ENCODE measurements at regions not wholly inside any gene's neighbourhood (a gene's known extent, or its start where the extent isn't known, plus 50 kb on each side); places are given as distances from the start of the nearest gene placed in this dataset.
"Not testable (repeated sequence)": the region's sequence is repeated elsewhere in the genome, so short reads cannot be mapped to it uniquely, and the experiment has no call there.

DNA sequence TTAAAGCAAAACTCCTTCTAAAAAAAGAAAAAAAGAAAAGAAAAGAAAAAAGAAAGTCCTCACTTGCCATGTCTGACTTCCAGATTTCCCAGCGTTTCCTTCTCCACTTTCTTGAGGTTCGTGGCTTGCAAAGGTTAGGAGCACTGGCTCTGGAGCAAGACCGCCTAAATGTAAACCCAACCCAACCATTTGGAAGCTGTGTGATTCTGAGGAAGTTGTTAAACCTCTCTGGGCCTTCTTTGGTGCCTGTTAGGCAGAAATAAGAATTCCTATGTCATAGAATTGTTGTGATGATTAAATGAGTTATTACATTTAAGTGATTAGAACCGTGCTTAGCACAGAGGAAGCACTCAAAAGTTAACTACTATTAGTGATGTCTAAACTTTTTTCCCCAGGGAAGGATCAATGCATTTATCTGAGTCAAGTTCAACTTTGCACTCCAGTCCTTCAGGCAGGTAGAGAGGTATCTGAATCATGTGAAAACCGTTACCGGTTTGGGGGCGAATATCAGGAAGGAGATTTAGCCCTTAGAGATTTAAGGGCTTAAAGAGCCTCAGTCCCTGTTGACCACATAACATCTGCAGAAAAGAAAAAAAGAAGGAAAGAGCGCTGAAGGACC, 78.3 kb upstream of the HES1 start:
- ChIA-PET POLR2A (no interaction called here), CTCF (interaction anchor here (2.0 kb wide), 1 partner anchor 13 kb away, joined by 4 read pairs; no protein-coding TSS in a partner anchor)
- Mint-ChIP-seq H3K9me3 (no peaks in the 10 kb centered on the region), H3K4me1 (peaks cover 4 to 6% (median 5%) of the 10 kb centered on the region in 3 donors), H3K36me3 (no peaks in the 10 kb centered on the region), H3K27me3 (peaks cover 24 to 30% of the 10 kb centered on the region in 2 donors), H3K27ac (peak overlapping the region in 1 of 8 donors; percentile 15), H3K4me3 (peak overlapping the region in 3 of 7 donors; percentile 29 to 40 (median 38))
- DNase-seq: no peak
- H3K4me3 ChIP-seq (ENCODE audit: low read length): no peak overlapping the region
- H3K9me3 ChIP-seq (ENCODE audit: low read length): no peaks in the 10 kb centered on the region
- no peaks in the 10 kb centered on the region for H3K4me1 ChIP-seq (ENCODE audit: insufficient read depth, low read length)
- no peaks in the 10 kb centered on the region for H3K36me3 ChIP-seq (ENCODE audit: insufficient read depth, low read length)
- H3K27ac ChIP-seq (ENCODE audit: low read depth, low read length): no peak overlapping the region
- no peaks in the 10 kb centered on the region for H3K27me3 ChIP-seq (ENCODE audit: insufficient read depth, low read length, poor library complexity, severe bottlenecking)

GRCh38 chr3:194058189-194058571, 77.8 kb upstream of the HES1 start:
- ChIA-PET CTCF (no interaction called here), POLR2A (no interaction called here)
- H3K4me1 Mint-ChIP-seq: peaks cover 4 to 6% (median 5%) of the 10 kb centered on the region in 3 donors
- H3K27ac ChIP-seq (ENCODE audit: low read depth, low read length): no peak overlapping the region
- no peaks in the 10 kb centered on the region for H3K36me3 Mint-ChIP-seq
- no peaks in the 10 kb centered on the region for H3K4me1 ChIP-seq (ENCODE audit: insufficient read depth, low read length)
- peak overlapping the region in 1 of 8 donors; percentile 70 for H3K27ac Mint-ChIP-seq
- no peaks in the 10 kb centered on the region for H3K36me3 ChIP-seq (ENCODE audit: insufficient read depth, low read length)
- no peaks in the 10 kb centered on the region for H3K27me3 ChIP-seq (ENCODE audit: insufficient read depth, low read length, poor library complexity, severe bottlenecking)
- H3K4me3 ChIP-seq (ENCODE audit: low read length): no peak overlapping the region
- no peaks in the 10 kb centered on the region for H3K9me3 ChIP-seq (ENCODE audit: low read length)
- peaks cover 20 to 26% of the 10 kb centered on the region in 2 donors for H3K27me3 Mint-ChIP-seq
- peak overlapping the region in 3 of 7 donors; percentile 29 to 40 (median 38) for H3K4me3 Mint-ChIP-seq
- peak in 1 of 5 donors; percentile 4 for DNase-seq
- H3K9me3 Mint-ChIP-seq: no peaks in the 10 kb centered on the region

- H3K27me3 Mint-ChIP-seq: peaks cover 17 to 24% of the 10 kb centered on the region in 2 donors
- ChIA-PET POLR2A (no interaction called here), CTCF (no interaction called here)
- no peak overlapping the region for H3K27ac Mint-ChIP-seq
- H3K4me1 ChIP-seq (ENCODE audit: insufficient read depth, low read length): no peaks in the 10 kb centered on the region
- no peaks in the 10 kb centered on the region for H3K27me3 ChIP-seq (ENCODE audit: insufficient read depth, low read length, poor library complexity, severe bottlenecking)
- no peak overlapping the region for H3K4me3 Mint-ChIP-seq
- no peaks in the 10 kb centered on the region for H3K36me3 Mint-ChIP-seq
- H3K27ac ChIP-seq (ENCODE audit: low read depth, low read length): no peak overlapping the region
- H3K9me3 Mint-ChIP-seq: no peaks in the 10 kb centered on the region
- no peak for DNase-seq
- H3K4me1 Mint-ChIP-seq: peaks cover 4 to 6% (median 5%) of the 10 kb centered on the region in 3 donors
- no peak overlapping the region for H3K4me3 ChIP-seq (ENCODE audit: low read length)
- no peaks in the 10 kb centered on the region for H3K9me3 ChIP-seq (ENCODE audit: low read length)
- H3K36me3 ChIP-seq (ENCODE audit: insufficient read depth, low read length): no peaks in the 10 kb centered on the region
Measured at GRCh38 chr3:194058753-194059152, 77.2 kb upstream of the HES1 start.

DNA sequence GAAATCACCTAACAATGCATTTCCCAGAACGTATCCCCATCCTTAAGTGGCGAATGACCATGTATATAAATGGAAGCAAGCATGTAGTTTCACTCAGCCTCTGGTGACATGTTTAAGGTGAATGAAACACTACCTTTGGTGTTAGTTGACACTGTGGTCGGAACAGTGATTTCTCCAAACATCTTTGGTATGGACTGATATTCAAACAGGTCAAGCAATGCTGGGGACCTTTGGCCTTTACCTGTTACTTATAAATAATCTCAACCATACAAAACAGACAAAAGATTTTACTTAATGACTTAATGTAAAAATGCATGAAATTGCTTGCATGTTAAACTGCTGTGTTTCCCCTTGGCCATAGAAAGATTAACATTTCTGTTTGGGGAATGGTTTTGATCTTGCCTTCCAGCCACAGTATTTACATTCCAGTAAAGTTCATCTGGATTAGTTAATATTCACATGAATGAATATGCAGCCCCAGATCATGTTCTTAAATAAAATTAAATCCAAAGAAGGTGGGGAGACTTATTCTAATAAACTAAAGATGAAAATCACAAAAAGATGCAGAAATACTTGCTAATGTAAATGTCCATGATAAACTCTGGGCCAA, 74.4 kb upstream of the HES1 start:
- Mint-ChIP-seq H3K9me3 (no peaks in the 10 kb centered on the region), H3K4me1 (peaks cover 4 to 6% (median 5%) of the 10 kb centered on the region in 3 donors), H3K27ac (no peak overlapping the region), H3K4me3 (no peak overlapping the region), H3K36me3 (no peaks in the 10 kb centered on the region), H3K27me3 (peaks cover 10 to 30% of the 10 kb centered on the region in 2 donors)
- no peaks in the 10 kb centered on the region for H3K9me3 ChIP-seq (ENCODE audit: low read length)
- ChIA-PET POLR2A (no interaction called here), CTCF (no interaction called here)
- H3K4me3 ChIP-seq (ENCODE audit: low read length): no peak overlapping the region
- no peaks in the 10 kb centered on the region for H3K27me3 ChIP-seq (ENCODE audit: insufficient read depth, low read length, poor library complexity, severe bottlenecking)
- H3K36me3 ChIP-seq (ENCODE audit: insufficient read depth, low read length): no peaks in the 10 kb centered on the region
- DNase-seq: no peak
- H3K27ac ChIP-seq (ENCODE audit: low read depth, low read length): no peak overlapping the region
- H3K4me1 ChIP-seq (ENCODE audit: insufficient read depth, low read length): no peaks in the 10 kb centered on the region

GRCh38 chr3:194062830-194063229, 73.1 kb upstream of the HES1 start:
- H3K27me3 ChIP-seq (ENCODE audit: insufficient read depth, low read length, poor library complexity, severe bottlenecking): no peaks in the 10 kb centered on the region
- no peak for DNase-seq
- Mint-ChIP-seq H3K4me1 (peaks cover 2 to 3% (median 2%) of the 10 kb centered on the region in 3 donors), H3K9me3 (peaks cover 0 to 8% (median 5%) of the 10 kb centered on the region in 5 donors), H3K4me3 (no peak overlapping the region), H3K27ac (no peak overlapping the region), H3K36me3 (no peaks in the 10 kb centered on the region), H3K27me3 (peaks cover 5 to 27% of the 10 kb centered on the region in 2 donors)
- no peaks in the 10 kb centered on the region for H3K9me3 ChIP-seq (ENCODE audit: low read length)
- no peaks in the 10 kb centered on the region for H3K4me1 ChIP-seq (ENCODE audit: insufficient read depth, low read length)
- no peak overlapping the region for H3K4me3 ChIP-seq (ENCODE audit: low read length)
- ChIA-PET POLR2A (no interaction called here), CTCF (no interaction called here)
- no peak overlapping the region for H3K27ac ChIP-seq (ENCODE audit: low read depth, low read length)
- no peaks in the 10 kb centered on the region for H3K36me3 ChIP-seq (ENCODE audit: insufficient read depth, low read length)

DNA sequence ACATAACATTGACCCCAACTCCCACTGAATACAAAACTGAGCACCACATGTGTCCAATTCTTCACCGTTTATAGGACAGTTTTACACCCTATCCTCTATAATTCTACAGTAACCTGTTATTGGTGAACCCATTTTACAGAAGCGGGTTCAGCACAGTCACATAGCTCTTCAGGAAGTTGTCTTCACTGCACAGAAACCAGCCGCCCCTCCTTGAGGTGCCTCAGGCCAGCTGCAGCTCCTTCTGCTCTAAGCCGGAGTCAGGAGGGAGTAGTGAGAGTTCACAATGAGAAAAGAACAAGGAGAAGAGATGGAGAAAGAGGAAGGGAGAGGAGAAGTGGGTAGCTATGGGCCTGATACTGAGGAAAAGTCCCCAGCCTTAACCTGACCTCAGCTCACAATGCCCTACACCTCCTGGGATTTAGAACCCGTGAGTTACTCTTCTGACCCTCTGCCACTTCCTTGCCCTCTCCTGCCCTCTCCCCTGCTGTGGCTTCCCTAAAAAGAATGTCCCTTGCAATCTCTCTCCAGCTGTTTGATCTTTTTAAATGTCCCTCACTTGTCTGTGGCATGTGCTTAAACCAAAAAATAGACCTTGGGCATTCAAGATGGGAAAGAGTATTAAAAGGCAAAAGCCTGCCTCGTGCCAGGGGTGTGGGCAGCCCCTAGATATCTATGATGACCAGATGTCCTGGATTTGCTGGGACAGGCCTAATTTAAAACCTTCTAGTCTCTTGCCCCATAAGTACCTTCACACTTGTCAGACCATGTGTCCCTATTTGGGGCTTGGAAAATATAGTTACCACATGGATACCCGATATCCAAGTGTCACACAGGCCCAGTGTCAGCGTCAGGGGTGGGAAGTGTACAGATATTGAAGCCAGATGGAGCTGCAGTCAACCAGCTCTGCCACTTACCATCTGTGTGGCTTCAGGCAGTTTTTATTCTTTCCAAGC, 71.3 kb upstream of the HES1 start:
- Histone ChIP-seq H3K27me3 (ENCODE audit: insufficient read depth, low read length, poor library complexity, severe bottlenecking) (no peaks in the 10 kb centered on the region), H3K36me3 (ENCODE audit: insufficient read depth, low read length) (no peaks in the 10 kb centered on the region), H3K27ac (ENCODE audit: low read depth, low read length) (no peak overlapping the region), H3K4me1 (ENCODE audit: insufficient read depth, low read length) (peaks cover under 1% of the 10 kb centered on the region), H3K9me3 (ENCODE audit: low read length) (no peaks in the 10 kb centered on the region), H3K4me3 (ENCODE audit: low read length) (no peak overlapping the region)
- Mint-ChIP-seq H3K27ac (no peak overlapping the region), H3K27me3 (peaks cover 13 to 31% of the 10 kb centered on the region in 2 donors), H3K9me3 (peaks cover 0 to 16% (median 7%) of the 10 kb centered on the region in 5 donors), H3K4me3 (no peak overlapping the region), H3K4me1 (peaks cover 0 to under 1% (median 0%) of the 10 kb centered on the region in 3 donors), H3K36me3 (no peaks in the 10 kb centered on the region)
- no peak for DNase-seq
- ChIA-PET CTCF (no interaction called here), POLR2A (no interaction called here)

DNA sequence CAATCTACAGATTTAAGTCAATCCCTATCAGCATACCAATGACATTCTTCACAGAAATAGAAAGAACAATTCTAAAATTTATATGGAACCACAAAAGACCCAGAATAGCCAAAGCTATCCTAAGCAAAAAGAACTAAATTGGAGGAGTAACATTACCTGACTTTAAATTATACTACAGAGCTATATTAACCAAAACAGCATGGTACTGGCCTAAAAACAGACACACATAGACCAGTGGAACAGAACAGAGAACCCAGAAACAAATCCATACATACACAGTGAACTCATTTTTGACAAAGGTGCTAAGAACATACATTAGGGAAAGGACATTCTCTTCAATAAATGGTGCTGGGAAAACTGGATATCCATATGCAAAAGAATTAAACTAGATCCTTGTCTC, 68.6 kb upstream of the HES1 start:
- H3K27me3 ChIP-seq (ENCODE audit: insufficient read depth, low read length, poor library complexity, severe bottlenecking); H3K4me3 Mint-ChIP-seq; POLR2A ChIA-PET; H3K36me3 Mint-ChIP-seq; H3K27ac Mint-ChIP-seq; H3K36me3 ChIP-seq (ENCODE audit: insufficient read depth, low read length); H3K27ac ChIP-seq (ENCODE audit: low read depth, low read length); H3K4me3 ChIP-seq (ENCODE audit: low read length); CTCF ChIA-PET; H3K9me3 ChIP-seq (ENCODE audit: low read length); H3K4me1 ChIP-seq (ENCODE audit: insufficient read depth, low read length); DNase-seq: not testable (repeated sequence)
- peaks cover 24 to 45% of the 10 kb centered on the region in 2 donors for H3K27me3 Mint-ChIP-seq
- peaks cover 5 to 13% (median 8%) of the 10 kb centered on the region in 3 donors for H3K4me1 Mint-ChIP-seq
- H3K9me3 Mint-ChIP-seq: peaks cover 0 to 16% (median 7%) of the 10 kb centered on the region in 5 donors

DNA sequence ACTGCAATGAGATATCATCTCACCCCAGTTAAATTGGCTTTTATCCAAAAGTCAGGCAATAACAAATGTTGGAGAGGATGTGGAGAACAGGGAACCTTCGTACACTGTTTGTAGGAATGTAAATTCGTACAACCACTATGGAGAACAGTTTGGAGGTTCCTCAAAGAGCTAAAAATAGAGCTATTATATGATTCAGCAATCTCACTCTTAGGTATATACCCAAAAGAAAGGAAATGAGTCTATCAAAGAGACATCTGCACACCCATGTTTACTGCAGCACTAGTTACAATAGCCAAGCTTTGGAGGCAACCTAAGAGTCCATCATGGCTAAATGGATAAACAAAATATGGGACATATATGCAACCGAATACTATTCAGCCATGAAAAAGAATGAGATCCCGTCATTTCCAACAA, 68.0 kb upstream of the HES1 start:
- CTCF ChIA-PET: no interaction called here
- H3K27me3 Mint-ChIP-seq: peaks cover 30 to 51% of the 10 kb centered on the region in 2 donors
- H3K4me3 ChIP-seq (ENCODE audit: low read length): no peak overlapping the region
- no peaks in the 10 kb centered on the region for H3K36me3 Mint-ChIP-seq
- H3K9me3 ChIP-seq (ENCODE audit: low read length): no peaks in the 10 kb centered on the region
- POLR2A ChIA-PET: no interaction called here
- peaks cover 5 to 15% (median 8%) of the 10 kb centered on the region in 3 donors for H3K4me1 Mint-ChIP-seq
- no peak overlapping the region for H3K4me3 Mint-ChIP-seq
- no peaks in the 10 kb centered on the region for H3K27me3 ChIP-seq (ENCODE audit: insufficient read depth, low read length, poor library complexity, severe bottlenecking)
- H3K27ac ChIP-seq (ENCODE audit: low read depth, low read length): no peak overlapping the region
- peaks cover 10% of the 10 kb centered on the region for H3K4me1 ChIP-seq (ENCODE audit: insufficient read depth, low read length)
- no peak overlapping the region for H3K27ac Mint-ChIP-seq
- H3K9me3 Mint-ChIP-seq: peaks cover 0 to 16% (median 7%) of the 10 kb centered on the region in 5 donors
- no peak for DNase-seq
- no peaks in the 10 kb centered on the region for H3K36me3 ChIP-seq (ENCODE audit: insufficient read depth, low read length)

All from CD8-positive, alpha-beta memory T cell (primary cell).